Coronary artery (tissue), 2 donors: ENCODE measurements at regions not wholly inside any gene's neighbourhood (a gene's known extent, or its start where the extent isn't known, plus 50 kb on each side); places are given as distances from the start of the nearest gene placed in this dataset.
"Not testable (repeated sequence)": the region's sequence is repeated elsewhere in the genome, so short reads cannot be mapped to it uniquely, and the experiment has no call there.

Experiments
- DNase-seq: peaks from one replicate; pipeline ENCODE4 v3.0.0-alpha.2; 2017; ENCODE audit warnings: low spot score
- H3K27ac ChIP-seq, 2 donors: fragments of 200-600 bp; sonication (generic); one replicate each; pipeline ENCODE4 v1.5.1; 2016 to 2019
- H3K4me3 ChIP-seq: fragments of 200-600 bp; sonication (generic); 2 replicates; pipeline ENCODE4 v1.5.1; 2016; ENCODE audit warnings: mild to moderate bottlenecking, moderate library complexity
- TF ChIP-seq, protein P1 (sequence below): fragments of 200-600 bp; sonication (generic); IDR thresholded peaks from one replicate; pipeline ENCODE4 v1.5.1; 2019; ENCODE audit warnings: antibody characterized with exemption

DNA sequence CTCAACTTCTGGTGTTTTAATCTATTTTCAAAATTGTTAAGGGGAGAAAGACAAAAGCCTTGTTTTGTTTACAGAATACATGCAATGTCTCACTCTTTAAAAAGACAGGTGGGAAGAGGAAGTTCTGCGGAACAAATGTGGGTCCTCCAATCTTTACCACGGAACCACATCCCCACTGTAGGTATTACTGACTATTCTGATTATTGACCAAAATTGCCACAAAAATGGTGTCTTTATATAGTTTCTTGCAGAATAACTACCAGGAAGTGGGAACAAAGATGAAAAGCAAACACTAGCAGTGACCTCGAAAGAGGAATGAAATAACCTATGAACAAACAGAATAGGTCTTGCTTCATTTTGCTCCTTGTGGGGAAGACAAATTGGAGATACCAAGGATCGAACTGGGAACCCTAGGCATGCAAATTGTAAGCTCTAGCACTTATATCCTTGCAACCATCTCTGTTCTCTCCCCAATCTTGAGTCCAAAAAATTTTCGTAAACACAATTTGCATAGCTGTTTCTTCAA is 106.7 kb downstream of the GPX5 start:
- no peak for DNase-seq
- Histone ChIP-seq H3K27ac (no peak overlapping the region), H3K4me3 (no peak overlapping the region)
- TF ChIP-seq, protein P1, sequence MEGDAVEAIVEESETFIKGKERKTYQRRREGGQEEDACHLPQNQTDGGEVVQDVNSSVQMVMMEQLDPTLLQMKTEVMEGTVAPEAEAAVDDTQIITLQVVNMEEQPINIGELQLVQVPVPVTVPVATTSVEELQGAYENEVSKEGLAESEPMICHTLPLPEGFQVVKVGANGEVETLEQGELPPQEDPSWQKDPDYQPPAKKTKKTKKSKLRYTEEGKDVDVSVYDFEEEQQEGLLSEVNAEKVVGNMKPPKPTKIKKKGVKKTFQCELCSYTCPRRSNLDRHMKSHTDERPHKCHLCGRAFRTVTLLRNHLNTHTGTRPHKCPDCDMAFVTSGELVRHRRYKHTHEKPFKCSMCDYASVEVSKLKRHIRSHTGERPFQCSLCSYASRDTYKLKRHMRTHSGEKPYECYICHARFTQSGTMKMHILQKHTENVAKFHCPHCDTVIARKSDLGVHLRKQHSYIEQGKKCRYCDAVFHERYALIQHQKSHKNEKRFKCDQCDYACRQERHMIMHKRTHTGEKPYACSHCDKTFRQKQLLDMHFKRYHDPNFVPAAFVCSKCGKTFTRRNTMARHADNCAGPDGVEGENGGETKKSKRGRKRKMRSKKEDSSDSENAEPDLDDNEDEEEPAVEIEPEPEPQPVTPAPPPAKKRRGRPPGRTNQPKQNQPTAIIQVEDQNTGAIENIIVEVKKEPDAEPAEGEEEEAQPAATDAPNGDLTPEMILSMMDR: no peak

DNA sequence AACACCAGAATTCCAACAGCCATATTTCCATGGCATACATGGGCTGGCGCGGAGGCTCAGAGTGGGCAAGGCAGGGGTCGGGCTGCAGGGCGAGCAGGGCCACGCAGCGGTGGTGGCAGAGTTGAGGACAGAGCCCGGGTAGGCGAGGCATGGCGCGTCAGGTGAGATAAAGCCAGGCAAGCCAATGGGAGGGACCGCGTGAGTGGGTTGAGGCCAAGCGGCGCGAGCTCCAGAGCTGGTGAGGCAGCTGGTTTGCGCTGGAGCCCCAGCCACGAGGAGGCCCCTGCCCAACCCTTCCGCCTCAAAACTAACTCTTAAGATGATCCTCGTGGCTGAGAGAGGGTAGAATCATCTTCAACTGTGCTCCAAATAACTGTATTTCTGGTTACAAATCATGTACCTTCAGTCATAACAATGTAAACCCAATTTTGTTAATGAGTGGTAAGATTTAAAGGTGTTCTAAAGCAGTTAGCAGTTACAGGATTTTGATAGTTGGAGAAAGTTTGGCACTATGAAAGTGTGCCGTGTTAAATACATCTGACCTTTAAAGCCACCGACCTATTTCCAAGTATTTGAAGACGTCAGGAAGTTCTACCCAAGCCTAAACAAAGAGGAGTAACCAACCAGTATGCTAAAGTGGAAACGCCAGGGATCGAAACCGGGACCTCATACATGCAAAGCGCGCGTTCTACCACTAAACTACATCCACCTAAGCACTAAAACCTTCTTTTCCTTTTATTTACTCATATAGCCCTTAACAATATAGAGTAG is 107.9 kb downstream of the GPX5 start:
- TF ChIP-seq, protein P1: no peak
- no peak for DNase-seq
- H3K27ac ChIP-seq: no peak overlapping the region
- H3K4me3 ChIP-seq: no peak overlapping the region

DNA sequence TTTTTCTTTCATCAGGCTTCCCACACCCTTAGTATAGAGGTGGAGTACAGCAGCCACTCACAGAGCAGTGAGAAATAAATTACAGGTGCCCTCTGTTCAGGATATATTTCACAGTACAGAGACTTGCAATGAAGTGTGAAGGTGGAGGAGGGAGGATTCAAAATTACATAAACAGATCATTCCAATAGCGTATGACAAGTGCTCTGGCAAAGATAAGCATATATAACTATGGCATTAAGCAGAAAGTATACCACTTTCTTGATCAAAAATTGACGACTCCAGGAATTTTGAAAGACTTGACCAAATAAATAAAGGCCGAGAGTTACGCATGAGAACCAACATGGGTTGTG is 108.7 kb downstream of the GPX5 start:
- no peak for DNase-seq
- peak overlapping the region; percentile 55 for H3K4me3 ChIP-seq
- TF ChIP-seq, protein P1: no peak
- H3K27ac ChIP-seq: no peak overlapping the region

DNA sequence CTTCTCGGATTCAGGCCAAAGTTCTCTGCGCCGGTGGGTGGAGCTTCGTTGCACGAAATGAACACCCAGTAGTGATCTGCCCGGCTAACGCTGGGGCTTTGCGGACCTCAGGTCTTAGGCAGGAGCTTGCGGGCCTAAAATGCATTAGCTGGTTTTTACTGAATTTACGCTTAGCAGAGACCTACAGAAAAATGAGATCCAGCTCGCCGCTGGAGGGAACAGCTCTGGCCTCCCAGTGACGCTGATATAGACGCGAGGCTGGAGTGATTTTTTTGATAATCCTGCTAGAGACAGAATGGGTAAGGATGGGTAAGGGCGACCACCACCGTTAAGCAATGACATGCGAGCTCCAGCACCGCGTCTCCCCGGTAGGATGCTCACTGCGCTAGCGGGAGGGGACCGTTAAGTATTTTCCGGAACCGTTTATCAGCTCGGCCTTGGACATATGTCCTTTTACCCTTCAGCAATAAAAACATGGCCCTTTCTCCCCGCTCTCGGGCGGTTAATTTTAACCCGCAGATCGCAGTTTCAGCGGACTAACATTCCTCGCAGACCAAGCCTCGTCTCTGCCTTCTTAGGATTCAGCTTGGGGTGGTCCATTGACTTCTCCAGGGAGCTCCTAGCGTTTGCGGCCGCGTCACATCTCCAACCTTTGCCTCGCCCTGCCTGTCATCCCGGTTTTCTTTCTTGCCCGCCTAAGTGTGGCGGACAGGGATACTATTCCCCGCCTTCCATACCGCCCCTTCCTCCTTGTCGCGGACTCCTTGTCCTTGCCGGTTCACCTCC is 109.3 kb downstream of the GPX5 start:
- Histone ChIP-seq H3K4me3 (peak overlapping the region; percentile 55), H3K27ac (no peak overlapping the region)
- TF ChIP-seq, protein P1: no peak
- no peak for DNase-seq

DNA sequence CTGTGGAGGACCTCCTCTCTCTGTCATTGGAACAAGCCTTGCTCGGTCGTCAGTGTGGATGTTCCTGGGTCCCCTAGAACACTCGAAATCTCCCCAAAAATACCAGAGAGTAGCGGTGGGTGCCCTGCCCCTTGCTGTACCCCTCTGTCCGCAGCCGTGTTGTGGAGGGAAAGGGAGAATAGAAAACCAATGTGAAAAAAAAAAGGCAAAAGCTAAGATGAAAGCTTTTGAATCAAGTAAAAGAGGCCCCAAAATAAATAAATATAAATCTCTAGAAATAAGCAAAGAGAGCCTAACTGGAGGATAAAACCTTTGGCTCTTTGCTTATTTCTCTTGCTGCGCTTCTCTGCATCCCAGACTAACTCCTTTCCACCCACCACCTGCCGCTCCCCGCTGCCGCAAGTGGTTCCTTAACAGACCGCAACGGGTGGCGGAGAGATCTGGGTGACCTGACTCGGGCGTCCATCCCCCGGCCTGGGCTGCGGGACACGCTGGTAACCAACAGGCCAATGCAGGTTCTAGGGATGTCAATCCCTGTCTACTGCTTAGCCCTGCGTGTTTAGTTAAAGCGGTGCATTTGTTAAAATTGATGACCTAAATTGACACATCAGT is 110.0 kb downstream of the GPX5 start:
- TF ChIP-seq, protein P1: no peak
- no peak for DNase-seq
- H3K4me3 ChIP-seq: peak overlapping the region; percentile 55
- H3K27ac ChIP-seq: no peak overlapping the region

DNA sequence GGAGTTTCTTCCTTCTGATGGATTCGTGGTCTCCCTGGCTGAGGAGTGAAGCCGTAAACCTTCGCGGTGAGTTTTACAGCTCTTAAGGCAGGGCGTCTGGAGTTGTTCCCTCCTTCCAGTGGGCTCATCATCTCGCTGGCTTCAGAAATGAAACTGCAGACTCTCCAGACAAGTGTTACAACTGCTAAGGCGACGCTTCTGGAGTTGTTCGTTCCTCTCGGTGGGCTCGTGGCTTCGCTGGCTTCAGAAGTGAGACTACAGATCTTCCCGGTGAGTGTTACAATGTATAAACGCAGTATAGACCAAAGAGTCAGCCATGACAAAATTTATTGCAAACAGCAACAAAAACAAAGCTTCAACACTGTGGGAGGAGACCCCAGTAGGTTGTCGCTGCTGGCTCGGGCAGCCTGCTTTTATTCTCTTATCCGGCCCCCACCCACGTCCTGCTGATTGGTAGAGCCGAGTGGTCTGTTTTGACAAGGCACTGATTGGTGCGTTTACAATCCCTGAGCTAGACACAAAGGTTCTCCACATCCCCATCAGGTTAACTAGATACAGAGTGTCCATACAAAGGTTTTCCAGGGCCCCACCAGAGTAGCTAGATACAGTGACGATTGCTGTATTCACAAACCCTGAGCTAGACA is 113.2 kb downstream of the GPX5 start:
- TF ChIP-seq, protein P1: no peak
- Histone ChIP-seq H3K27ac (no peak overlapping the region), H3K4me3 (no peak overlapping the region)
- no peak for DNase-seq

DNA sequence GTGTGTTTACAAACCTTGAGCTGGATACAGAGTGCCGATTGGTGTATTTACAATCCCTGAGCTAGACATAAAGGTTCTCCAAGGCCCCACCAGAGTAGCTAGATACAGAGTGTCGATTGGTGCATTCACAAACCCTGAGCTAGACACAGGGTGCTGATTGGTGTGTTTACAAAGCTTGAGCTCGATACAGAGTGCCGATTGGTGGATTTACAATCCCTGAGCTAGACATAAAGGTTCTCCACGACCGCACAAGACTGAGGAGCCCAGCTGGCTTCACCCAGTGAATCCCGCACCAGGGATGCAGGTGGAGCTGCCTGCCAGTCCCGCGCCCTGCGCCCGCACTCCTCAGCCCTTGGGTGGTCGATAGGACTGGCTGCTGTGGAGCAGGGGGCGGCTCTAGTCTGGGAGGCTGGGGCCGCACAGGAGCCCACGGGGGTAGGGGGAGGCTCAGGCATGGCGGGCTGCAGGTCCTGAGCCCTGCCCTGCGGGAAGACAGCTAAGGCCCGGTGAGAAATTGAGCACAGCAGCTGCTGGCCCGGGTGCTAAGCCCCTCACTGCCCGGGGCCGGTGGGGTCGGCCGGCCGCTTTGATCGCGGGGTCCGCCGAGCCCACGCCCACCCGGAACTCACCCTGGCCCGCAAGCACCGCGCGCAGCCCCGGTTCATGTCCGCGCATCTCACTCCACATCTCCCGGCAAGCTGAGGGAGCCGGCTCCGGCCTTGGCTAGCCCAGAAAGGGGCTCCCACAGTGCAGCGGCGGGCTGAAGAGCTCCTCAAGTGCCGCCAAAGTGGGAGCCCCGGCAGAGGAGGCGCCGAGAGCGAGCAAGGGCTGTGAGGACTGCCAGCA is 114.0 kb downstream of the GPX5 start:
- DNase-seq, H3K27ac ChIP-seq, H3K4me3 ChIP-seq: not testable (repeated sequence)
